ENCODE measurements at regions not wholly inside any gene's neighbourhood (a gene's known extent, or its start where the extent isn't known, plus 50 kb on each side); places are given as distances from the start of the nearest gene placed in this dataset.

GRCh38 chr16:73248316-73248715 is 200.4 kb upstream of the ZFHX3 start:
- no peak for TF ChIP-seq CTCF (IDR thresholded peaks at IDR 0.05)
- no peak for TF ChIP-seq POLR2AphosphoS5 (IDR thresholded peaks at IDR 0.05; ENCODE audit: insufficient read depth in 1 of 2, low read depth in 1 of 2)
- TF ChIP-seq POLR2A (IDR thresholded peaks at IDR 0.05) = no peak
- no peaks in the 10 kb centered on the region for H3K9me3 ChIP-seq
- DNase-seq (ENCODE audit: extremely low spot score in 2 of 2) = no peak
- H3K27me3 ChIP-seq = no peaks in the 10 kb centered on the region
- H3K27ac ChIP-seq = no peak overlapping the region
- no peaks in the 10 kb centered on the region for H3K4me1 ChIP-seq
- intact Hi-C loops (cut with DNase I) = no loop called here
- no peaks in the 10 kb centered on the region for H3K36me3 ChIP-seq
- no peak overlapping the region for H3K4me3 ChIP-seq

- no peak overlapping the region for H3K4me3 ChIP-seq
- no peaks in the 10 kb centered on the region for H3K4me1 ChIP-seq
- DNase-seq (ENCODE audit: extremely low spot score in 2 of 2) = no peak
- intact Hi-C loops (cut with DNase I) = no loop called here
- no peaks in the 10 kb centered on the region for H3K9me3 ChIP-seq
- H3K27ac ChIP-seq = no peak overlapping the region
- TF ChIP-seq POLR2AphosphoS5 (IDR thresholded peaks at IDR 0.05; ENCODE audit: insufficient read depth in 1 of 2, low read depth in 1 of 2) (no peak), CTCF (IDR thresholded peaks at IDR 0.05) (no peak), POLR2A (IDR thresholded peaks at IDR 0.05) (no peak)
- H3K27me3 ChIP-seq = no peaks in the 10 kb centered on the region
- H3K36me3 ChIP-seq = no peaks in the 10 kb centered on the region
Measured at GRCh38 chr16:73240920-73241319, 193.0 kb upstream of the ZFHX3 start.

GRCh38 chr16:73237601-73238000 is 189.7 kb upstream of the ZFHX3 start:
- Histone ChIP-seq H3K27me3 (no peaks in the 10 kb centered on the region), H3K4me3 (no peak overlapping the region), H3K4me1 (peaks cover 9% of the 10 kb centered on the region), H3K36me3 (no peaks in the 10 kb centered on the region), H3K27ac (no peak overlapping the region), H3K9me3 (no peaks in the 10 kb centered on the region)
- intact Hi-C loops (cut with DNase I) = no loop called here
- DNase-seq (ENCODE audit: extremely low spot score in 2 of 2) = no peak
- no peak for TF ChIP-seq POLR2AphosphoS5 (IDR thresholded peaks at IDR 0.05; ENCODE audit: insufficient read depth in 1 of 2, low read depth in 1 of 2)
- TF ChIP-seq CTCF (IDR thresholded peaks at IDR 0.05) = no peak
- no peak for TF ChIP-seq POLR2A (IDR thresholded peaks at IDR 0.05)

GRCh38 chr16:73234496-73234895 is 186.6 kb upstream of the ZFHX3 start:
- TF ChIP-seq POLR2AphosphoS5 (IDR thresholded peaks at IDR 0.05; ENCODE audit: insufficient read depth in 1 of 2, low read depth in 1 of 2) (no peak), POLR2A (IDR thresholded peaks at IDR 0.05) (no peak), CTCF (IDR thresholded peaks at IDR 0.05) (no peak)
- no peaks in the 10 kb centered on the region for H3K36me3 ChIP-seq
- H3K27me3 ChIP-seq = no peaks in the 10 kb centered on the region
- H3K4me3 ChIP-seq = no peak overlapping the region
- H3K9me3 ChIP-seq = no peaks in the 10 kb centered on the region
- peaks cover 15% of the 10 kb centered on the region for H3K4me1 ChIP-seq
- H3K27ac ChIP-seq = no peak overlapping the region
- no peak for DNase-seq (ENCODE audit: extremely low spot score in 2 of 2)
- intact Hi-C loops (cut with DNase I) = no loop called here

GRCh38 chr16:73233846-73234424 is 186.0 kb upstream of the ZFHX3 start:
- intact Hi-C loops (cut with DNase I) = no loop called here
- no peak overlapping the region for H3K27ac ChIP-seq
- H3K4me3 ChIP-seq = no peak overlapping the region
- DNase-seq (ENCODE audit: extremely low spot score in 2 of 2) = no peak
- H3K27me3 ChIP-seq = no peaks in the 10 kb centered on the region
- H3K36me3 ChIP-seq = no peaks in the 10 kb centered on the region
- H3K9me3 ChIP-seq = no peaks in the 10 kb centered on the region
- peaks cover 15% of the 10 kb centered on the region for H3K4me1 ChIP-seq
- no peak for TF ChIP-seq POLR2AphosphoS5 (IDR thresholded peaks at IDR 0.05; ENCODE audit: insufficient read depth in 1 of 2, low read depth in 1 of 2)
- TF ChIP-seq POLR2A (IDR thresholded peaks at IDR 0.05) = no peak
- TF ChIP-seq CTCF (IDR thresholded peaks at IDR 0.05) = no peak

Data from vagina (tissue), 2 donors.